A549 (cell line): ENCODE measurements at regions not wholly inside any gene's neighbourhood (a gene's known extent, or its start where the extent isn't known, plus 50 kb on each side); places are given as distances from the start of the nearest gene placed in this dataset.

ENCODE experiments used
- ATAC-seq, 2 experiments: fragments of 200-7000 bp in 1 of 2; fragments of >200 bp in 1 of 2; cut with Nextera tagmentation in 1 of 2; cut with Tn5 transposase in 1 of 2; 3 replicates each; pipeline versions ENCODE4 v1.8.0 to v1.9.1; 2018 to 2020; ENCODE audit warnings: mild to moderate bottlenecking in 1 of 2, moderate library complexity in 1 of 2
- CTCF ChIA-PET: fragments of 300-600 bp; sonication (Branson Sonifier 250); formaldehyde crosslinking; extraction: SDS; loops from one replicate; lab custom pipeline; 2021; ENCODE audit warnings: antibody characterized with exemption, inconsistent platforms; lab: Yijun Ruan, JAX
- POLR2A ChIA-PET: fragments of 350-600 bp; formaldehyde crosslinking; extraction: SDS; loops from one replicate; lab custom pipeline; 2021; ENCODE audit warnings: antibody characterized with exemption, inconsistent platforms; lab: Yijun Ruan, JAX
- DNase-seq, 2 experiments: peaks; one replicate each; pipeline versions ENCODE4 v3.0.0 to v3.0.0-alpha.2; 2011 to 2016; ENCODE audit warnings: low read depth in 1 of 2, low spot score in 1 of 2
- FAIRE-seq: peaks from 2 replicates; lab custom pipeline; 2011; peaks lifted over from hg19 to GRCh38; lab: Jason Lieb, UNC
- H3K27ac ChIP-seq, 2 experiments: fragments of >200 bp; sonication (Bioruptor Twin); formaldehyde crosslinking; 3 replicates each; pipeline ENCODE4 v1.5.1; 2016 to 2017
- H3K4me1 ChIP-seq: fragments of >200 bp; sonication (Bioruptor Twin); formaldehyde crosslinking; 3 replicates; pipeline ENCODE4 v1.6.1; 2016
- H3K4me2 ChIP-seq: fragments of >200 bp; sonication (Bioruptor Twin); formaldehyde crosslinking; 3 replicates; pipeline ENCODE4 v1.6.1; 2016
- H3K4me3 ChIP-seq: fragments of >200 bp; sonication (Bioruptor Twin); formaldehyde crosslinking; 3 replicates; pipeline ENCODE4 v1.5.1; 2016
- H3K9me3 ChIP-seq: fragments of >200 bp; sonication (Bioruptor Twin); formaldehyde crosslinking; 3 replicates; pipeline ENCODE4 v1.6.1; 2016
- ATOH8 ChIP-seq: fragments of 250-450 bp; sonication (Bioruptor Pico); IDR thresholded peaks from 2 replicates; pipeline ENCODE4 v1.5.0; 2020; ENCODE audit warnings: low read depth, mild to moderate bottlenecking, moderate library complexity
- CBX8 ChIP-seq: fragments of 200-600 bp; sonication (generic); IDR thresholded peaks from 2 replicates; pipeline ENCODE4 v1.6.1; 2016
- CEBPB ChIP-seq, 2 experiments: fragments of >200 bp in 1 of 2; sonication (Bioruptor Twin) in 1 of 2; formaldehyde crosslinking in 1 of 2; IDR thresholded peaks; 2 replicates each; pipeline ENCODE4 v1.6.1; 2012 to 2016
- CTCF ChIP-seq: fragments of >200 bp; sonication (Bioruptor Twin); formaldehyde crosslinking; IDR thresholded peaks from 3 replicates; pipeline ENCODE4 v1.5.1; 2016
- E2F6 ChIP-seq: IDR thresholded peaks from 2 replicates; pipeline ENCODE4 v1.6.1; 2012; ENCODE audit warnings: low read depth, borderline replicate concordance
- EHF ChIP-seq: fragments of 250-450 bp; sonication (Bioruptor Pico); IDR thresholded peaks from 2 replicates; pipeline ENCODE4 v1.5.0; 2020; ENCODE audit warnings: mild to moderate bottlenecking
- EHMT2 ChIP-seq: fragments of 200-600 bp; sonication (generic); IDR thresholded peaks from 2 replicates; pipeline ENCODE4 v1.6.1; 2016; ENCODE audit warnings: antibody characterized with exemption, low read depth, mild to moderate bottlenecking, moderate library complexity
- ELK1 ChIP-seq: fragments of 150-350 bp; IDR thresholded peaks from 2 replicates; pipeline ENCODE4 v1.6.1; 2014; ENCODE audit warnings: low read depth, mild to moderate bottlenecking, low read length
- EP300 ChIP-seq, 2 experiments: fragments of >200 bp; sonication (Bioruptor Twin); formaldehyde crosslinking; IDR thresholded peaks; 2 replicates in 1 of 2; 3 replicates in 1 of 2; pipeline ENCODE4 v1.6.1; 2016 to 2017
- ESRRA ChIP-seq: fragments of 150-350 bp; IDR thresholded peaks from 2 replicates; pipeline ENCODE4 v1.6.1; 2014; ENCODE audit warnings: mild to moderate bottlenecking, low read length, borderline replicate concordance
- FOSB ChIP-seq: fragments of 250-450 bp; sonication (Bioruptor Pico); IDR thresholded peaks from 2 replicates; pipeline ENCODE4 v1.5.0; 2020; ENCODE audit warnings: mild to moderate bottlenecking, moderate library complexity
- FOSL2 ChIP-seq, 2 experiments: fragments of 450-650 bp in 1 of 2; fragments of >200 bp in 1 of 2; sonication (Bioruptor Twin) in 1 of 2; formaldehyde crosslinking; IDR thresholded peaks; 2 replicates each; pipeline versions ENCODE4 v1.5.0 to v1.6.1; 2016 to 2020; ENCODE audit warnings: mild to moderate bottlenecking in 1 of 2, moderate library complexity in 1 of 2
- GATA3 ChIP-seq: IDR thresholded peaks from 2 replicates; pipeline ENCODE4 v1.6.1; 2012; ENCODE audit warnings: borderline replicate concordance
- HES2 ChIP-seq: fragments of >200 bp; sonication (Bioruptor Twin); formaldehyde crosslinking; IDR thresholded peaks from 2 replicates; pipeline ENCODE4 v1.6.1; 2016
- HOXB5 ChIP-seq: fragments of 250-450 bp; sonication (Bioruptor Pico); IDR thresholded peaks from 2 replicates; pipeline ENCODE4 v1.5.0; 2020; ENCODE audit warnings: mild to moderate bottlenecking, moderate library complexity
- KDM5A ChIP-seq: fragments of 200-600 bp; sonication (generic); IDR thresholded peaks from 2 replicates; pipeline ENCODE4 v1.6.1; 2016; ENCODE audit warnings: antibody characterized with exemption, mild to moderate bottlenecking
- MAFK ChIP-seq: fragments of 450-650 bp; IDR thresholded peaks from 2 replicates; pipeline ENCODE4 v1.6.1; 2014; ENCODE audit not compliant: partially characterized antibody
- MYC ChIP-seq: IDR thresholded peaks from 2 replicates; pipeline ENCODE4 v1.6.1; 2012; ENCODE audit warnings: mild to moderate bottlenecking, inconsistent platforms, low read length, improper control_type of control experiment, borderline replicate concordance
- NFE2L2 ChIP-seq: fragments of 150-350 bp; conservative IDR thresholded peaks from 2 replicates; pipeline ENCODE4 v1.6.1; 2014; ENCODE audit warnings: low read length
- NPAS2 ChIP-seq: fragments of 250-450 bp; sonication (Bioruptor Pico); IDR thresholded peaks from 2 replicates; pipeline ENCODE4 v1.8.0; 2022; ENCODE audit warnings: mild to moderate bottlenecking, moderate library complexity, borderline replicate concordance
- NR3C1 ChIP-seq: fragments of >200 bp; sonication (Bioruptor Twin); formaldehyde crosslinking; IDR thresholded peaks from 3 replicates; pipeline ENCODE4 v1.6.1; 2017
- RAD21 ChIP-seq, 2 experiments: fragments of >200 bp in 1 of 2; sonication (Bioruptor Twin) in 1 of 2; formaldehyde crosslinking in 1 of 2; IDR thresholded peaks in 1 of 2; conservative IDR thresholded peaks in 1 of 2; 2 replicates in 1 of 2; 3 replicates in 1 of 2; pipeline ENCODE4 v1.6.1; 2012 to 2018; ENCODE audit warnings: inconsistent platforms in 1 of 2
- REST ChIP-seq: fragments of 200-600 bp; sonication (generic); IDR thresholded peaks from 2 replicates; pipeline ENCODE4 v1.6.1; 2016; ENCODE audit warnings: antibody characterized with exemption, mild to moderate bottlenecking, moderate library complexity
- RNF2 ChIP-seq: fragments of 200-600 bp; sonication (generic); IDR thresholded peaks from 2 replicates; pipeline ENCODE4 v1.6.1; 2016; ENCODE audit warnings: low read depth, mild to moderate bottlenecking, antibody characterized with exemption, moderate library complexity, borderline replicate concordance
- TFCP2L1 ChIP-seq: fragments of 250-450 bp; sonication (Bioruptor Pico); IDR thresholded peaks from 2 replicates; pipeline ENCODE4 v1.5.0; 2021; ENCODE audit warnings: mild to moderate bottlenecking
- ZC3H11A ChIP-seq: fragments of 450-650 bp; IDR thresholded peaks from 2 replicates; pipeline ENCODE4 v1.6.1; 2014; ENCODE audit warnings: antibody characterized with exemption, mild to moderate bottlenecking
- ZFP36 ChIP-seq: fragments of 450-650 bp; IDR thresholded peaks from 2 replicates; pipeline ENCODE4 v1.6.1; 2014; ENCODE audit warnings: borderline replicate concordance; ENCODE audit not compliant: partially characterized antibody
- ZNF302 ChIP-seq: fragments of 250-450 bp; sonication (Bioruptor Pico); IDR thresholded peaks from 2 replicates; pipeline ENCODE4 v1.9.0; 2021; ENCODE audit warnings: inconsistent platforms, mild to moderate bottlenecking, moderate library complexity
- ZSCAN20 ChIP-seq: fragments of 250-450 bp; sonication (Bioruptor Pico); IDR thresholded peaks from 2 replicates; pipeline ENCODE4 v1.8.0; 2022; ENCODE audit warnings: mild to moderate bottlenecking, moderate library complexity
- WGBS: methylation state at CpG from one replicate; pipeline ENCODE4 v1.1.6; 2017; ENCODE audit errors: missing lambda C conversion rate; 5-methylcytosine and 5-hydroxymethylcytosine counted together

- CTCF ChIA-PET: interaction anchor here (1.3 to 1.9 kb wide), 3 partner anchors 11 to 100 kb away, joined by 3 to 4 read pairs (median 4); no protein-coding TSS in a partner anchor
- H3K9me3 ChIP-seq: no peaks in the 10 kb centered on the region
- WGBS: 52% methylated on average over 6 of the region's 6 CpGs
- DNase-seq: no peak
- no peak overlapping the region for H3K4me3 ChIP-seq
- H3K27ac ChIP-seq: peak overlapping the region; percentile 11 to 74; a peak in 4 of 6 replicates
- POLR2A ChIA-PET: no interaction called here
- FAIRE-seq: no peak
- TF ChIP-seq E2F6: no peak
- TF ChIP-seq ZSCAN20 (CRISPR knock-in tag): no peak
- no peak for TF ChIP-seq NPAS2
- TF ChIP-seq CTCF: no peak
- no peak for TF ChIP-seq ATOH8 (CRISPR knock-in tag)
- no peak for TF ChIP-seq ZNF302 (CRISPR knock-in tag)
- no peak for TF ChIP-seq EHMT2
- TF ChIP-seq TFCP2L1 (CRISPR knock-in tag): no peak
- no peak for TF ChIP-seq CBX8
- TF ChIP-seq ELK1: no peak
- TF ChIP-seq EP300 (IDR thresholded peaks at IDR 0.05): no peak
- no peak for TF ChIP-seq MYC
- no peak for TF ChIP-seq HOXB5 (CRISPR knock-in tag)
- TF ChIP-seq FOSB (CRISPR knock-in tag): no peak
- no peak for TF ChIP-seq HES2
- no peak for TF ChIP-seq KDM5A
- TF ChIP-seq RAD21 (conservative IDR thresholded peaks at IDR 0.05 in 1 of 2, IDR thresholded peaks at IDR 0.05 in 1 of 2): no peak
- no peak for TF ChIP-seq ZC3H11A
- no peak for TF ChIP-seq GATA3
- no peak for TF ChIP-seq MAFK
- peaks cover 22% of the 10 kb centered on the region for H3K4me1 ChIP-seq
- ATAC-seq: no peak
- H3K4me2 ChIP-seq: 0 out of 3 replicates have a peak overlapping the region, but pooled peaks have one; percentile 8
Observed at GRCh38 chr1:115495625-115496024, 146.1 kb upstream of the VANGL1 start.

- peak overlapping the region; percentile 11 to 74; a peak in 2 of 6 replicates for H3K27ac ChIP-seq
- no peak overlapping the region for H3K4me3 ChIP-seq
- ChIA-PET CTCF (interaction anchor here (1.3 to 1.9 kb wide), 3 partner anchors 11 to 100 kb away, joined by 3 to 4 read pairs (median 4); no protein-coding TSS in a partner anchor), POLR2A (no interaction called here)
- no peak for DNase-seq
- H3K4me1 ChIP-seq: peaks cover 22% of the 10 kb centered on the region
- no peak for ATAC-seq
- no peak overlapping the region for H3K4me2 ChIP-seq
- no peaks in the 10 kb centered on the region for H3K9me3 ChIP-seq
- no peak for FAIRE-seq
- 89% methylated on average over 2 of the region's 3 CpGs for WGBS
- TF ChIP-seq FOSL2 (IDR thresholded peaks at IDR 0.05): no peak
- no peak for TF ChIP-seq FOSL2 (CRISPR knock-in tag; IDR thresholded peaks at IDR 0.05)
- TF ChIP-seq ZC3H11A: no peak
- TF ChIP-seq CEBPB (IDR thresholded peaks at IDR 0.05): no peak
- no peak for TF ChIP-seq NPAS2
- no peak for TF ChIP-seq NFE2L2
- no peak for TF ChIP-seq NR3C1
- no peak for TF ChIP-seq ZFP36
- no peak for TF ChIP-seq ESRRA
- TF ChIP-seq EHF (CRISPR knock-in tag): no peak
- no peak for TF ChIP-seq REST
- TF ChIP-seq RNF2: no peak
- no peak for TF ChIP-seq ELK1
Observed at GRCh38 chr1:115495111-115495510, 146.7 kb upstream of the VANGL1 start.
